NCI-H128 (cell line): ENCODE measurements at regions not wholly inside any gene's neighbourhood (a gene's known extent, or its start where the extent isn't known, plus 50 kb on each side); places are given as distances from the start of the nearest gene placed in this dataset.

ENCODE experiments used
- DNase-seq: peaks from one replicate; lab custom pipeline; 2025; ENCODE audit not compliant: unreplicated experiment; lab: John Stamatoyannopoulos, UW

DNA sequence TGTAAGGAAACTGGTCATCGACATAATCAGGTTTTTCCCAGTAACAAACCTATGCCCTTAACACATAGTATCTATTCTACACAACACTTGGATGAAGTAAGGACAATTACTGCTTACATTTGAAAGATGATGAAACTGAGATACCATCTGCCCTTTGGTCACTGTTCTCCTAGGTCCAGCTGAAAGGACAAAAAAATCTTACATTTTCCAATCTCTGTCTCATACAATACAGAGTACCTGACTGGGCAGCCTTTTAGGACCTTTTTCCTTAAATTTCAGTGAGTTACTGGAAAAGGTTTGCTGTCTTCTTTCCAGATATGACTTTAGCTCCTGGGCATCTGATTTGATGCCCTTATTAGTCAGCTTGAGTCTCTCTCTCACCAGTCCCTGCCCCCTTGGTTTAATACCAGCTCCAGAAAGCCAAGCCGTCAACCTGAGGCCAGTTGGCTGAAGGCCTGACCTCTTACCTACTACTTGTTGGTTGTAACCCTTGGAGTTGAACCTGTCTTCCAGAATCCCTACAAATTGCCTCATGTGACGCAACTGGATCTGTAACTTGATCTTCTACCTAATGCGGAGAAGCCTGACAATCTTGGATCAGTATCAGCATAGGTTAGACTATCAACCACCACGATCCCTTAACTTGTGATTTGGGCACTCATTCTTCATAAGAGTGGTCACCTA lies 355.3 kb upstream of the ZNF385D start:
- no peak for DNase-seq

- DNase-seq: no peak
Observed at GRCh38 chr3:22111226-22111625, 360.2 kb upstream of the ZNF385D start.

- DNase-seq: no peak
Observed at GRCh38 chr3:22113453-22113852, 362.4 kb upstream of the ZNF385D start.

DNA sequence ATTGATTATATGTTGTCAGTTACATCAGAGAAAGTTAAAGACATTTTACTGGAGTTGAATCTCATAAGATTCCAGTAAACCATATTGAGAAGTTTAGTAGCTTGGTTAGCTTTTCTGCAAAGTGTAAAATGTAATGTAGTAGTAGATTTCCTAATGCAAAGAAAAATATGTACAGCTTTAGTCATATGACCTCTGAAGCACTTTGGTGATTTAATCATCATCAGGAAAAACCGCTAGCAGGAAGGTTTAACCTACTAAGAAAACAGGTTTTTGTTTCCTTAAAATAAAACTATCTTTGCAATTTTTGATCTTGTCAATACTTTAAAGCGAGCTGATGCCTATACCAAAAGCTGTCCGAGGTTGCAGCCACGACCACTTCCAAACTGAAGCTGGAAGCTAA lies 364.6 kb upstream of the ZNF385D start:
- no peak for DNase-seq

DNA sequence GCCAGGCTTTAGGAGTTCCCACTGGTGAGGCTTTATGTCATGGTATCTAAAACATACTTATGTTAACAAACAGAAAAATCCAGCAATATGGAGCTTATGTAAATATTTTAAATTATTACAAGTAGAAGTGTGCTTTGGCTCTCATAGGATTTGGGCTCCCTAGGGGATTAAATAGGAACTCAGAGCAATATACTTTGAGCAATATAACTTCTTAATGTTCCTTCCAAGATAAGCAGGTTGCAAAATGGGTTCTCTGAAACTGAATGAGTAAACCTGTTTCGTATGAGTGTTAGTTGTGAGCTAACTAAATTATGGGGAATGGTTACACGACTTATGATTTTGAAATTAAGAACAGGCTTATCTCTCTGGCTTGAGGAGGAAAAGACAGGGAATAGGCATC lies 366.1 kb upstream of the ZNF385D start:
- DNase-seq: no peak

DNA sequence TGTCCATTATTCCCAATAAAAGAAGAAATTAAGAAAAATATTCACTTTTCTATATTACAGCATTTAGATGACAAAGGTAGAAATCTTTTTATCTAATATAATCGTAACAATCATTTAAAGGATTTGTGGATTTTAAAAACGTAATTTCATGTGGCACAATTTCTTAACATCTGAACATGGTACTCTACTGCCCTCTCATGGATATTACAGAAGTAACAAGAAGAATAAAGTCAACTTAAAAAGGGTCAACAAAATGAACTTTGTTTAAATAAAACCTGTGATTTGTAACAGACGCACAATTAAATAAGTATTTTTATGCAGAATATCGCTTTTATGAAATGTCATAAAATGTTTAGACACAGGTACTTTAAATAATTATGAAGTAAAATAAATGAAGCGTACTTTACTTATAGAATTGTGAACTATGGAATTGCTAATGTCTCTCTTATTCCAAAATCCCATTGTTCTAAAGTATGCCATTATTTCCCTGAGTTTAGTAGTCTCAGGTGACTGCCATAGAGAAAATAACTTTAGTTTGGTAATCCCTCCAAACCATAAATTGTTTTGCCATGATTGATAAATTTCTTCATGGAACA lies 366.8 kb upstream of the ZNF385D start:
- no peak for DNase-seq

DNA sequence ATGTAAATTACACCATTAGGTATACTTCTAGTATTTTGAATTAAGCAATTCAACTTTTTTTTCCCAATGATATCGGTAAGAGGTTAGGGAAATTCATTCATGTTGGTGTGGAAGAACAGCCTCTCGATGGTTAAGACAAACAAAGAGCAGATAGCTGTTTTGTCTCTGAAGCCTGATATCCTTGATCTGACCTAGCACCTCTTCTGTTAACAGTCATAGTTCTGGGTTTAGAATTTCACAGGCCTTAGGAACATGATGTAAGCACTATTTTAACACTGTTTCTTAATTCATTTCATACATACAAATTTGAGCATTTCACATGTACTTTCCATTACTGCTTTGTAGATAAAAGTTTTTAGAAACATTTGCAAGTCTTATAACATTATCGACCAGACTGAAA lies 367.5 kb upstream of the ZNF385D start:
- DNase-seq: no peak

DNA sequence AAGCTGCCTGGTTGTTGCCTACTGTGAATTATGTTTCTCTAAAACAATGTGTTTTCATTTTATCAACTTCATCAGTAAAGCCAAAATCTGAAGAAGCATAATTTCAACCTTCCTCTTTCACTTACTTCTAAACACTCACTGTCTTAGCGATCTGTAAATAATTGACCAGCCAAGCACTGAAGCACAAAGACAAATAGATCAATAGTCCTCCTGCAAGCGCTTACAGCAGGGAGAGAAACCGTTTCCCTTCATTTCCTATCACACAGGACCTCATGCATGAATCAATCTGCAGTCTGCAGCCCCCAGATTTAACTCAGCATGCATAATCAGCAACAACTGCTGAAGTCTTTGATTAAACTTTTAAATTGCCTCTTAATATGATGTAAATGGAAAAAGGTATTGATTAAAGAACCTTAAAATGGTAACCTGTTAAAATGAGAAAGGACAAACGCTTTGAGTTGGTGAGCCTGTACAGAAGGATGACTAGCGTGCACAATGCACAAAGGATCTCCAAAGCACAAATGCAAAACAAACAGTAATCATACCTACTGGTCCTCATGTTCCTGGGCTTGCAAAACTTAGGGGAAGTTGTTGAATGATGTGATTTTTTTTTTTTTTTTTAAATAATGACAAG lies 370.2 kb upstream of the ZNF385D start:
- no peak for DNase-seq

- no peak for DNase-seq
Observed at GRCh38 chr3:22122567-22122966, 371.6 kb upstream of the ZNF385D start.

DNA sequence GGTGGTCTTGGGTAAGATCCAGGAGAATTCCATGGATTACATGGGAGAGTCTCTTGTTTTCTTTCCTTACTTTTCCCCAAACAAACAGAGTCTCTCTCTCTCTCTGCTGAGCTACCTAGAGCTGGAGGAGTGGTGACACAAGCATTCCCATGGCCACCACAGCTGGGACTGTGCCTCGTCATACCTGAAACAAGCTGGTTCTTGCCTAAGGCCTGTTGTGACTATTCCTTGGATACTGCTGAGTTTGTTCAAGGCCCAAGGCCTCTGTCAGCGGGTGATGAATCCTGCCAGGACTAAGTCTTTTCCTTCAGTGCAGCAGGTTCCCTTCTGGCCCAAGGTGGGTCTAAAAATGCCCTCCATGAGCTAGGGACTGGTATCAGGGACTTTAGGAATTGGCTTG lies 378.1 kb upstream of the ZNF385D start:
- no peak for DNase-seq

- DNase-seq: no peak
Observed at GRCh38 chr3:22141769-22142168, 390.8 kb upstream of the ZNF385D start.

DNA sequence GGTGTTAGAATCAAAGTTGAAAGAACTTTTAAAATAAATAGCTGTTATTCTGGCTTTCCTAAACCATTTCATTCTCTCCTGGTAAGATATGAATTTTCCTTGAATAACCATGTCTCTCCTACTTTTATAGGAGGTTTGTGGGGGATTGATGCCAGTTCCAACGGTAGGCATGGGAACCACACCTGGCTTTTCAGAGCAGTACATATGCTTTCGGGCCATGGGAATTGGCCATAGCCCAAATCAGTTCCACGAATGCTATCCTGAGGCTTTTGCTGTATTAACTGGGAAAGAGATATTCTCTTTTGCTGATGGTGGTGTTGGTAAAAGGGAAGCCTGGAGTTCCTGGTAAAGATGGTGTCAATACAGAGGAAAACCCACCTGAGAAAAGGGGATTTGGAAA lies 396.2 kb upstream of the ZNF385D start:
- no peak for DNase-seq

- no peak for DNase-seq
Observed at GRCh38 chr3:22156868-22157267, 405.9 kb upstream of the ZNF385D start.

GRCh38 chr3:22157848-22158247 lies 406.8 kb upstream of the ZNF385D start:
- no peak for DNase-seq

DNA sequence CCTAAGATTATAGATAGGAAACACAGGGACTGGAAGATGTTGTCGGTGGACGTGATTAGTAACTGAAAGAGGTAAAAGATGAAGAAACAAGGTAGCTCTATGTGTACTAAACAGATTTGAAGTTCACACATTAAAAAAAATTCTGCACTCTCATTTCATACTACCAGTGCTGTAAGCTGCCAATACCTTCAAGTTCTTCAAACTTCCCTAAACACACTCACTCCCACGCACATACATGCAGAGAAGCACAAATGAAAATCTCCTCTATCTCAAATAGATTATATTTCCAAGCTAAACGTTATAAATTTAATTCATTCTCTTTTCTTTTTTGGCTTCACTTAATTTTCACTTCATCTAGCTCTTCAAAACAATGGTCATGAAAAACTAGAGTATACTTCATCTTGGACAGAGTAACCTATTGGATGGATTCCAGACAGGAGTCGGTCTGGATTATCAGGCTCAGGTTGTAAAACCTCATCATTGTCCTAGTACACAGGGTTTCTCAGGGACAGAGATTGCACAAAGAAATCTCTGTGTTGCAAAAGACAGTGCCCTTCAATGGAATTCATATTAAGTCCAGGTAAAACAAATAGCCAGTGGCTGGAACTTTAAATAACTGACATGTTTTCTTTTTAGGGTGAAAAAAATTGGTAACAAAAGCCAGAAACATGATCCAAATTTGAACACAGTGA lies 408.1 kb upstream of the ZNF385D start:
- DNase-seq: no peak

- no peak for DNase-seq
Observed at GRCh38 chr3:22161315-22161714, 410.3 kb upstream of the ZNF385D start.

GRCh38 chr3:22170370-22170769 lies 419.4 kb upstream of the ZNF385D start:
- no peak for DNase-seq

DNA sequence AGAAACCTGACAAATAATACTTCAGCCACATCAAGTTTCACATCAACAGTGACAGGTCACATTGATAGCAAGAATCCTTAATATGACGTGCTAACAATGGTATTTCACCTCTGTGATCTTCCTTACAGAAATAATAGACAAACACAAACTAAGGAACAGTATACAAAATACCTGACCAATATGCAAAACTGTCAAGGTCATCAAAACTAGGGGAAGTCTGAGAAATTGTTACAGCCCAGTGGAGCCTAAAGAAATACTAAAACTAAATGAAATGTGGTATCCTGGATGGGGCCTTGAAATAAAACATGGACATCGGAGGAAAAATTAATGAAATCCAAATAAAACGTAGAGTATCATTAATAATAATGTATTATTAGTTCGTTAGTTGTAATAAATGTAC lies 422.0 kb upstream of the ZNF385D start:
- DNase-seq: no peak

DNA sequence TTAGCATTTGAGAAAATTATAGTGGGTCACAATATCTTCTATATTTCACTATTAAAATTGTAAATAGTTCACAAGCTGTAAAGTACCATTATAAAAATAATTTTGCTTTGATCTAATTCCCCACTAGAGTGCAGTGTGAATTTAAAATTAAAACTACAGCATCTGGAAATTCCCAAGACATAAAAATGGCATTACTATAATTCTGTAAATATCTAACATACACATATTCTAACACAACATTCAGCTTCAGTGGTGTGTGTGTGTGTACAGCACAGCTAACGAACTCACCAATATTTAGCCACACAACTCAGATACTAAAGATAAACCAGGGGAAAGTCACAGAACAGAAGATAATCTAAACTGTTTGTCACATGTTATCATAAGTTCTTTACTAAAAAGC lies 424.9 kb upstream of the ZNF385D start:
- no peak for DNase-seq

GRCh38 chr3:22176911-22177310 lies 425.9 kb upstream of the ZNF385D start:
- no peak for DNase-seq

- no peak for DNase-seq
Observed at GRCh38 chr3:22189616-22190015, 438.6 kb upstream of the ZNF385D start.

- no peak for DNase-seq
Observed at GRCh38 chr3:22199095-22199494, 448.1 kb upstream of the ZNF385D start.
